T-helper 22 cell (primary cell): ENCODE measurements at regions not wholly inside any gene's neighbourhood (a gene's known extent, or its start where the extent isn't known, plus 50 kb on each side); places are given as distances from the start of the nearest gene placed in this dataset.
"Not testable (repeated sequence)": the region's sequence is repeated elsewhere in the genome, so short reads cannot be mapped to it uniquely, and the experiment has no call there.

Source experiments
- DNase-seq: peaks from one replicate; pipeline ENCODE4 v3.0.0-alpha.2; 2020; ENCODE audit warnings: low read depth

DNA sequence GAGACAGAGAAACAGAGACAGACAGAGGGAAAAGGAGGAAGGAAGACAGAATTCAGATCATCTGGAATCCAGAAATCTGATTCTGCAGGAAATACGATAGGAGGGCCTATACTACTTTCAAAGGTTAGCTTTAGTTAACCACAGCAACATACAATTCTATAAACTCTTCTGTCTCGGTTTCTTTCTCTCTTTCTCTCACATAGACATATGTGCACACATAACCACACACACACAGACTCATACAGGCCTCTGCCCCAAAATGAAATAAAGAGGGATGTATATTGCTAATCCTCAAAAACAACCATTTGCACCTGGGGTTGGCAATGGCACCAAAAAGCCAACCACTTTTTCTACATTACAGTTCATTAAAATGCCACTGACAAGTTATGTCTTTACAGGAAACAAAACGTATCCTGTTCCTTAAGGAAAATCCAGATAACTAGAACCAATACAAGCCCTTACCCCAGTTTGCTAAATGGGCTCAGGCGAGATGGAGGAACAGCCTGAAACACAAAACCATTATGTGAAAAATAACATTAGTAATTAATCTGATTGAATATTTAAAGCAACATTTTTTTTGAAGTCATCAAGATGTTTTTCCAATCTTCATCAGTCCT is 372.3 kb upstream of the CCNH start:
- no peak for DNase-seq

DNA sequence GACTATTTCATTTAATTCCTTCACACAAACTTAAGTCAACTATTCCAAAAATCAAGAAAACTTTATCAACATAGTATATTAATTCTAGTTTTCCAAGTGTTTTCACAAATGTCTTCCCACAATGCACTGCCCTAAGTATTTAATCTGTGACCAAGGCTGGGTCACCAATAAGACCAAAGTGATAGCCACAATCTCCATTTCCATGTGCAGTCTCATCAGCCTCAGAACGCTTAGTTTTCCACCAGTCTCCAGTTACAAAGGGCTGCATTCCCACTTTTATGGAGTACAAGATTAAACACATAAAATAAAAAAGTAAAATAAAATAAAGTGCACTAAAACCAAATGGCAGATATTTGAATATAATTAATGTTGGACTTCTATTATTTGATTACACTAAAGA is 371.6 kb upstream of the CCNH start:
- DNase-seq: no peak

DNA sequence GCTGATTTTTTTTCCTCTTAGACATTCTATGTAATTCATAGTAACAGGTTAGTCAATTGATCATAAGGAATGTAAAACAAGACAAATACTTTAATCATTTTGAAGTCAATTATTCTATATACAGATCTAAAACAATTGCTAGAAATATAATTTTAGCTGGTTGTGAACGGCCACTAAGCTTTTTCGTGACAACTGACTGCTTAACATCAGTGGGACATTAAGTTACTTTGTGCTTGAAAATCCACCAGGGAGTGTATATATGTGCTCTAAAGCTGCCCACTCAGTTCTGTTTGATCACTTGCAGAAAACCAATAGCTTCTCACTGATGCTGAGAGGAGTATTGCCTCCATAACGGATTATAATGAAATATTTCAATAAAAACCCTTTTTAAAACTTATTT is 370.2 kb upstream of the CCNH start:
- no peak for DNase-seq

DNA sequence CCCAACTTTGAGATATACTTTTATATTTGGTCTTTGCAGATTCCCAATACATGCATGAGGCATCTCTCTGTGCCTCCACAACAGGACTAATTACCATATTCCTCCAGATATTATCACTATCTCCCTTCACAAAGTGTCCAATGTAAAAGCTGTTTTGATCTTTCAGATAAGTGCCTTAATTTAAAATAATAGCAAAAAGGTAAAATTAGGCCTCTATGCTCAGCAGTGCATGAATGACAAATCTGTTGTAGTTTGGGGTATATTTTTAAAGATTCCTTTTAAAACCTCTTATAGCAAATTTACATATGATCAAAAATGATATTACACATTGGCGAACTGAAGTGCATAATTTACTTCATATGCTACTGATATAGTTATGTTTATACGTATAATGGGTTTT is 369.2 kb upstream of the CCNH start:
- no peak for DNase-seq

DNA sequence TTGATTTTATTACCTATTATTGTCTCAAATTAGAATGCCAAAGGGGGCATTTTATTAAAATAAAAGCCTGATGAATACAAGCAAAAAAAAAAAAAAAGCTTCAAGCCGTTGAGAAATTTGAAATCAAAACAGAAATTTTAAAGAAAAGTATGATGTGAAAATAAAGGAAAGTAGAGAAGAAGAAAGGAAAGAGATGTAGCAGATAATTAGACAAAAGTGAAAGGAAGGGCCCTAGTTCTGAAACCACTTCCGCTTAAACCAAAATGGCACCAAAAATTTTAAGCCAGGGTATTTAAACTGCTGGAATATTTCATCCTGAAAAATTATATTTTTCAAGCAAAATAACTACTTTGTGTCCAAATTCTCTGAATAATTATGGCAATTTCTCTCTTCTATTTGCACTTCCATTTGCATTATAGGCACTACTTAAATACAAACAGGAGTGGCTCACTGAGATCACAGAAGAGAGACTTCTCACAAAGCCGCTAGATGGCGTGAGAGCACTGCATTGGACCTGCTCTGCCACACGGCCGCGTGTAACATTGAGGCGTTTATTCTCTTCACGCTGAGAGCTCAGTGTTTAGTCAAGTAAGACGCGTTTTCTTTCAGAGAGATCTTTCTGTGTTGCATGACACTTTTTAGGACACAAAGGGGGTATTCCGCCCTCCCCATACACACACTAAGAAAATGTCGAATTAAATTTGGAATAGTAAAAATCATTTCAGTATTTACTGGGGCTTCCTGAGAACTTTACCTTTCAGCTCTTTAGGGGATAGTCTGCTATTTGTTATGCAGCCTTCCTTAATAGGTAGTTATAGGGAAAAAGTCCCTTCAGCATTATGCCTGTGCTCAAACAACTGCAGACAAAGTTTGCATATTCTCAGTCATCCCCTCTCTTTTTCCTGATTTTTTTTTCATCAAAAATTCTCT is 368.4 kb upstream of the CCNH start:
- peak; percentile 35 for DNase-seq

- no peak for DNase-seq
Measured at GRCh38 chr5:87778876-87779275, 366.1 kb upstream of the CCNH start.

GRCh38 chr5:87777877-87778276 is 365.1 kb upstream of the CCNH start:
- DNase-seq: no peak

- no peak for DNase-seq
Measured at GRCh38 chr5:87776785-87777184, 364.1 kb upstream of the CCNH start.

- not testable (repeated sequence) for DNase-seq
Measured at GRCh38 chr5:87776302-87776701, 363.6 kb upstream of the CCNH start.

DNA sequence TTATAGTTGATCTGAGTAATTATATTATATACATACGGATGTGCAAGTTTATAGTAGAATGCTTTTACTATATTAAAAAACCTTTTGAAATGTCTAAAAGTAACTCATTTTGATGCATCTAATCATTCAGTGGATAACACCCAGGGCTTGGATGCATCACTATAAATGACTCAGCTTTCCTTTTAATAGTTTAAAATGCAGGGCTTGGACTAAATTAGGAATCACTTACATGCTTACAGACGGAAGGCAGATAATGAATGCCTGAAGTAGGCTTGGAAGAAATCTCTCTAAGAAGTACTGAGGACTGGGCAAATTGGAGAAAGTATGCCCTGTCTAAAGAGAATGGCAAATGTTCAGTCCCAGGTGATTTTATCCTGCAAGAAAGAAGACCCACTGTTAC is 362.5 kb upstream of the CCNH start:
- DNase-seq: no peak

DNA sequence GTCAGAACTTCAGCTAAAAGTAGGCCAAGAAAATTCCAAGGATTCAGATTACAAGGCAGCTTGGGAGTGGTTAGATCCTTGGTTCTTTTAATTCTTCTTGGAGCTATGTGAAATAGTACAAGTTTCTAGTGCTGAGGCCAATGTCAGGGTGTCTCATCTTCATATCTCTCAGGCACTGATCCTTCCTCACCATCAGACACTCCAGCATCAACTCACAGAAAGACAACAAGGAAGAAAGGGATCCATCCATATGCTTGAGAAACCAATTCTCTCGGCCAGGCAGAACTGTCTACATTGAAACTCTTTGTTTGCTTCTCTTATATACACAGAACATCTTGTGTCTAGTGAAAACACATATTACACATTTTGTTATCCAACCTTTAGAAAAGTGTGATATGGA is 362.1 kb upstream of the CCNH start:
- no peak for DNase-seq

GRCh38 chr5:87770601-87771121 is 357.9 kb upstream of the CCNH start:
- no peak for DNase-seq

DNA sequence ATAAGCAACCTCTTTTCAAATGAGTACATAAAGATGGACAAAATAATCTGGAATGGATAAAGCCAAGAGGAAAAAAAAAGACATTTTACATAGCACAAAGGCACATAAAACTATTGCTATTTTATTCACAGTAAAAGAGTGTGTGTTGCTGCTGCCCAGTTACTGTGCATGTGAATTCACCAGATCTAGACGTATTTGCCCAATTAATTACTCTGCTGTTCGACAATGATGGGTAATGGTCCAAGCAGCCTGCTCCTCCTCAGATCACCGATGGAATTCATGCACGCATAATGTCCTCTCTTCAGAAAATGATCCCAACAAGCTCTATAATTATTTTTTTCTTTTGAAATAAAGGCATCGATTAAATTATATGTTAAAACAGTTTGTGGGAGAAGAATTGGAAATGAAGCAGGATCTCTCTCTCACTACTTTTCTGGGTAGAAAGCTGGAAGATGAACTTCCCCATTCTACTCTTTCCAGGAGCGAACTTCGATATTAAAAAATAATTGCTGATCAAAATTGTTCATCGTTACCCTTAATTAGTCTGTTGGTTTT is 357.4 kb upstream of the CCNH start:
- no peak for DNase-seq

GRCh38 chr5:87769157-87769556 is 356.4 kb upstream of the CCNH start:
- DNase-seq: no peak

DNA sequence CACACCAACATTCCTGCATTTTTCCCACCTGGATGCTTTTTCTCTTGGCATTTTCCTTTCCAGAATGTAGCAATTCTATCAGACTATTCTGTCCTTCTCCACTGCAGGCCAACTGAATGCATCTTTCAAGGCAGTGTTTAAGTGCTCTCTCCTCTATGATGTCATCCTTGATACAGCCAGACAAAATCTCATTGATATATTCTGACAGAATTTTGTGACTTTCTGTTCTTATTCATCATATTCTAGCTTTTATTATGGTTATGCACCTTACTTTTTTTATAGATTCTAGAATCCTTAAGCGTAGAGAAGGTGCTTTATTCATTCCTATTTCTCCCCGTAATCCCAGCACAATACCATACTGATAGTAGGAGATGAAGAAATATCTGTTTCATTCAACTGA is 355.5 kb upstream of the CCNH start:
- no peak for DNase-seq

GRCh38 chr5:87765009-87765408 is 352.3 kb upstream of the CCNH start:
- no peak for DNase-seq

- DNase-seq: no peak
Measured at GRCh38 chr5:87762631-87763030, 349.9 kb upstream of the CCNH start.

- no peak for DNase-seq
Measured at GRCh38 chr5:87756951-87757350, 344.2 kb upstream of the CCNH start.

DNA sequence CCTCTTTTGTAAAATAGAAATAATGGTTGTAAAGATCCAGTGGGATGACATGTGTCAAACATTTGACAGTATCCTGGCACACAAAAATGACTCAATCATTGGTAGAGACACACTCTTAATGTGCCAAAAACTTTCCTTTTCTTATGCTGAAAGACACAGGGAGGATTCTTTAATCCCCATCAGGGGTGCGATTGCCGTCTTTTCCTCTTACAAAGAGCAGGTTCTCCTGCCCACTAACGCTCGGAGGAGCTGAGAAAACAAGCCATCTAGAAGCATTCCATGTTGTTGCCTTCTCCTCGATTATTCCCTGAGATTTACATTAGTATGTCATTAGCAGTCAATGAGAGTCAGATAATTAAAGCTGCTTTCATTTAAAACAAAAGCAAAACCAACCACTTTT is 342.6 kb upstream of the CCNH start:
- DNase-seq: no peak

DNA sequence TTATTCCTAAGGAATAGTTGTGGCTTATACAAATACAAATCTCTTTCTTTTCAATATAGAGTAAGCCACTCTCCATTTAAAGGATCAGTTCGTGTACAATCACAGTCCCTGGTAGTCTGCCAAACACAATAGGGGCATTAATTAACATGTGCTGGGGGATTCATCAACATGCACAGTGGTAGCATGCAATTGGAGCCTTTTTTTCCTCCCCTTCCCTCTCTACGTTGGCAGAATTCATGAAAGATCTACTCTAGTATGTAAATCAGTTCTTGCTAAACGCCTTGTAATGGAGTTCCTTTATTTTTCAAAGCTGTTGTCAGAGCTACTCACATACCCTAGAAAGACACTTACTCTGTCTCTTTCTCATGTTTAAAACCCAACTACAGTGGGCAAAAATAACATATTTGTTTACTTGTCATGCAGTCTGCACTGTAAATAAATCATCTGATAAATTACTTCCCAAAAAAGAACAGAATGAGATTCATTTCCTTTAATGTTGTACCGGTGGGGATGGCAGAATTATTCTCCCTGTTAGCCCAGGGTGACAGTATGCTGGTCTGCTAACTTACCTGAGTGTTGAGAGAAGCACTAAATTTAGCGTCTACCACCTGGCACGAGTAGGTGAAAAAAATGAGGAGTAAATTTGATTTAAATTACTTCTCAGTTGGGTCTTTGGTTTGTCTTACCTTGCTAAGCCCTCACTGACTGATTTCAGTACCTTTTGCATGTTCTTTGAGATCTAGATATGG is 341.5 kb upstream of the CCNH start:
- DNase-seq: no peak

GRCh38 chr5:87752362-87752761 is 339.6 kb upstream of the CCNH start:
- DNase-seq: no peak

DNA sequence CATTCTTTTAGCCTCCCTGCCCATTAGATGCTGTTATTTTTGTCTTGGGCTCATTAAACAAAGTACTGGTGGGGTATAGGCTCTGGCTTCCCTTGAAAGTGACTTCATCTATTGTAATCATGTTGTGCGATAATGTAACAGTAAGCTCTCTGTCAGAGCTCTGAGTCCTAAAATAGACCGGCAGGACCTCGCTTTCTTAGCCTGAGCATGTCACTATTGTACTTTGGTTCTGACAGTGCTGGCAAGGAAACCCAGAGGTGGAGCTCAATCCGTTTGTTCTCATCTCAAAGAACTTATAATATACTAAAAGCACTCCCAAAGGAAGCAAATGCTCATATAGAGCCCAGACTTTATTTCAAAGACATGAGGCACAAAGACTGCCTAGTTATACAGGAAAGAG is 339.1 kb upstream of the CCNH start:
- DNase-seq: no peak
